AG10803 (cell line): ENCODE measurements at regions not wholly inside any gene's neighbourhood (a gene's known extent, or its start where the extent isn't known, plus 50 kb on each side); places are given as distances from the start of the nearest gene placed in this dataset.

Experiments used
- DNase-seq: peaks from one replicate; pipeline ENCODE4 v3.0.0; 2010; ENCODE audit warnings: low read depth
- H3K4me3 ChIP-seq: 2 replicates; pipeline ENCODE4 v1.5.1; 2011; ENCODE audit warnings: mild to moderate bottlenecking, low read length, control low read depth
- TF ChIP-seq, protein P1 (sequence below): conservative IDR thresholded peaks from 2 replicates; pipeline ENCODE4 v1.5.1; 2011; ENCODE audit warnings: mild to moderate bottlenecking, low read length, control low read depth, inconsistent platforms

DNA sequence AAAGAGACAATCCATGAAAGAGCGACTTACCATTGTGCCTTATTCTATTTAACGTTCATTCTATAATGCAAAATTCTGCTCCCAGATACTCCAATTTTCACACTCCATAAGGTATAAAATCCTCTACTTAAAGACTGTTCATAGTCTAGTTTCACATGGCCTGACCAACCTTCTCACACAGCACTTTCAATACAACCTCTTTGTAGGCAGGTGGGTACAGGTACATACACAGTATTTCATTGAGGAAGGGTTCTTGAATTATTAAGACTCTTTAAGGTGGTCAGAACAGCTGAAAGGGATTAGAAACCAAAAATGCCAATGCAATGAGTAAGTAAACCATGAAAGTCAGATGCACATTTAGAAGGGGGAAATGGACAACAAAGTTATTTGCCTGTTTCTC, 352.0 kb downstream of the PARP8 start:
- no peak overlapping the region for H3K4me3 ChIP-seq
- TF ChIP-seq, protein P1, sequence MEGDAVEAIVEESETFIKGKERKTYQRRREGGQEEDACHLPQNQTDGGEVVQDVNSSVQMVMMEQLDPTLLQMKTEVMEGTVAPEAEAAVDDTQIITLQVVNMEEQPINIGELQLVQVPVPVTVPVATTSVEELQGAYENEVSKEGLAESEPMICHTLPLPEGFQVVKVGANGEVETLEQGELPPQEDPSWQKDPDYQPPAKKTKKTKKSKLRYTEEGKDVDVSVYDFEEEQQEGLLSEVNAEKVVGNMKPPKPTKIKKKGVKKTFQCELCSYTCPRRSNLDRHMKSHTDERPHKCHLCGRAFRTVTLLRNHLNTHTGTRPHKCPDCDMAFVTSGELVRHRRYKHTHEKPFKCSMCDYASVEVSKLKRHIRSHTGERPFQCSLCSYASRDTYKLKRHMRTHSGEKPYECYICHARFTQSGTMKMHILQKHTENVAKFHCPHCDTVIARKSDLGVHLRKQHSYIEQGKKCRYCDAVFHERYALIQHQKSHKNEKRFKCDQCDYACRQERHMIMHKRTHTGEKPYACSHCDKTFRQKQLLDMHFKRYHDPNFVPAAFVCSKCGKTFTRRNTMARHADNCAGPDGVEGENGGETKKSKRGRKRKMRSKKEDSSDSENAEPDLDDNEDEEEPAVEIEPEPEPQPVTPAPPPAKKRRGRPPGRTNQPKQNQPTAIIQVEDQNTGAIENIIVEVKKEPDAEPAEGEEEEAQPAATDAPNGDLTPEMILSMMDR = no peak
- DNase-seq = no peak

DNA sequence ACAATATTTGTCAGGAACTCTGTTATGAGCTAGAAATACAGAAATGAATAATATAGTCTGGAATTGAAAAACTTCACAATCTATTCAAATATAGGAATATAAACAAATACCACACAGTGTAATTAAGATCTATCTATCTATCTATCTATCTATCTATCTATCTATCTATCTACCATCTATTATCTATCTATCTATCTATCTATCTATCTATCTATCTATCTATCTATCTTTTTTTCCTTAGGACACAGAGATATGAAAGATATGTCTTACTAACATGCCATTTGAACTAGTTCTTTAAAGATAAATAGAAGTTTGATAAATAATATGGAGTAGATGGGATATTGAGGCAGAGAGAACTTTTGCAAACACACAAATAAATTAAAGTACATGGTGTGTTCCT, 357.8 kb downstream of the PARP8 start:
- H3K4me3 ChIP-seq = no peak overlapping the region
- TF ChIP-seq, protein P1 = no peak
- no peak for DNase-seq

DNA sequence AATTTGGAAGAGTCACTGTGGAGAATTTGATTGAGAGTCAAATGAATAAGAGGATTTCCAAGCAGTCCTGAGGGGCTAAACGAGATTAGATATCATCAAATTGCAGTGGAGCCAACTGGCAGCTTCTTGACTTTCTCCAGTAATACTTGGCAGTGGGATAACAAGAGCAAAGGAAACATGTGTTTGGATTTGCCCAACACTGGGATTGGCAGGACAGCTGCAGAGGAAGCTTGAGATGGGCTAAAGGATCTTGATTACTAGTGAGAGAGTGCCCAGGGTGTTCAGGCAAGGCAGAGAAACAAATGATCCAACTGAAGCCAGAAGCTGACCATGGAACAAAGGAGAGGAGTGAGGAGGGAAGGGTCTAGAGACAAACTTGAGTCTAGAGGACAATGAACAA, 356.0 kb upstream of the ISL1 start:
- H3K4me3 ChIP-seq = no peak overlapping the region
- TF ChIP-seq, protein P1 = no peak
- no peak for DNase-seq

DNA sequence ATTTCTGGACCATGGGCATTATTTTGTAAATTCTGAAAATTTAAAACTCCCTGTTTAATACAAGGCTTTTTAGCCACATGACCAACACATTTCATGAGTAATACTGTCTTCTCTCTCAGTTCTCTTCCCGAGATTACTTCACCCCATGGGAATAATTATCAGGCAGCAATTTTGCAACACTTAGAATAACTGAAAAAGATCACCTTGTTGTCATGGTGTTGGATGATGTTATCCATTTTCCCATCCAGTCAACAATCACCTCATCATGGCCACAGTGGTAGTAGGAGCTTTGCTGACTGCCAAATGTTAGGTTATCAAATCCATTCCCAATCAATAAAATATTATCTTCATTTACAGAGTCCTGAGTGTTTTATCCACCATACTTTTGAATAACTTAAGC, 354.9 kb upstream of the ISL1 start:
- DNase-seq = no peak
- H3K4me3 ChIP-seq = no peak overlapping the region
- TF ChIP-seq, protein P1 = no peak

DNA sequence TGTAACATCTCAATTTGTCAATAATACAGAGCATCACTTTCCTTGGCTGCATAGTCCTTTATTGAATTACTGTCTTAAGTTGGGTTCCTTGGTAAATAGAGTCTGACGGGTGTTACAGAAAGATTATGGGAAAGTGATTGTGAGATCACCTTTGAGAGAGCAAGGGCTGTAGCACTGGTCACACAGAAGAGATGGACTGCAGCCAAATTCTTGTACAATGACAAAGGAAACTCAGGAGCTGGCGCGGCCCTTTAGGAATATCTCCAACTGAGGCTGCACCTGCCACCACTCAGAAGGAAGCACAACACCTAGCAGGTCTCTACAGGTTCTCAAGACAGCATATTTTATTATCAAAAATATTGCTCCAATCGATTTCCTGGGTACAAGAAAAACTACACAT, 350.0 kb upstream of the ISL1 start:
- no peak for DNase-seq
- TF ChIP-seq, protein P1 = no peak
- no peak overlapping the region for H3K4me3 ChIP-seq

DNA sequence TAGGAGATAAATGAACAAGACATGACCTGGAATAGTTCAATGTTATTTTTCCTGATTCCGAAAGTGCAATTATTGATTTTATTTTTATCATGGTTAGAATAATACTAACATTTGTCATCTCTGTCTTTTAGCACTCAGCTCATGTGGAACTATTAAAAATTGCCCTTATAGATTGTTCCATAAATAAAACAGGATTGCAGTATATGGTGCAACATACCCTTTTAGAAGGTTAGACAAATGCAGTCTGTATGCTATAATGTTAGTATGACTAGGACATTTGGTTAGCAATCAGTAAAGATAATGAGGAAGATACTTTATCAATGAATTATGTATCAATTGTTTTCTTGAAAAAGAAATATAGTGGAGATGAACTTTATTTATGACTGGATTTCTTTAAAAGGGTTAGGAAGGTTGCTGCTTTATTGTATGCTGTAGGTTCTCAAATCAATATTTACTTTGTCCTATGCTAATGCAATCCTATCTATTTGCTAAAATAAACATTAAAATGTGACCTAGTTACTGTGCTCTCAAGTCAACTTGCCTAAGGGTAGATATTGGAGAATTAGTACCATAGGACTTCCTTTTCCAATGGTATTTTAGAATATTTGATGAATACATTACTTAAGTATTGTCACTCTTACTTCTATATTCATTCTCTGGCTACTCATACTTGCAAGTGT, 348.9 kb upstream of the ISL1 start:
- DNase-seq = no peak
- TF ChIP-seq, protein P1 = no peak
- no peak overlapping the region for H3K4me3 ChIP-seq
